HepG2 (cell line): ENCODE measurements at regions not wholly inside any gene's neighbourhood (a gene's known extent, or its start where the extent isn't known, plus 50 kb on each side); places are given as distances from the start of the nearest gene placed in this dataset.

Source experiments
- ATAC-seq: fragments of 200-7000 bp; cut with Tn5 transposase; 3 replicates; pipeline ENCODE4 v1.9.1; 2020; ENCODE audit warnings: mild to moderate bottlenecking, moderate library complexity
- BruUV-seq: library from RNA; stranded (reverse); fragments of 400-500 nt; replicated peaks from 2 replicates; lab custom pipeline; 2021; lab: Mats Ljungman, UMichigan
- CTCF ChIA-PET: fragments of 300-600 bp; formaldehyde crosslinking; extraction: SDS; loops from one replicate; lab custom pipeline; 2021; ENCODE audit warnings: low total read pairs, inconsistent platforms, low intra/inter-chr PET ratio; lab: Yijun Ruan, JAX
- POLR2A ChIA-PET: fragments of 350-600 bp; sonication (Branson Sonifier 250); formaldehyde crosslinking; loops from one replicate; lab custom pipeline; 2020; ENCODE audit warnings: antibody characterized with exemption, inconsistent platforms; lab: Yijun Ruan, JAX
- DNase-seq: peaks from one replicate; pipeline ENCODE4 v3.0.0-alpha.2; 2015; ENCODE audit warnings: low spot score
- FAIRE-seq: peaks from 3 replicates; lab custom pipeline; 2011; peaks lifted over from hg19 to GRCh38; lab: Jason Lieb, UNC
- H2AFZ ChIP-seq: one replicate; pipeline ENCODE4 v1.6.1; 2011; ENCODE audit warnings: low read length, inconsistent platforms
- H3K27ac ChIP-seq: fragments of 300-600 bp; 3 replicates; pipeline ENCODE4 v1.8.0; 2011; ENCODE audit warnings: mixed run types, mild to moderate bottlenecking, mixed read lengths, low read length, inconsistent platforms; ENCODE audit not compliant: insufficient read depth; ENCODE audit errors: extremely low read length
- H3K27me3 ChIP-seq, 2 experiments: fragments of 200-600 bp in 1 of 2; 2 replicates in 1 of 2; 3 replicates in 1 of 2; pipeline versions ENCODE4 v1.6.0 to v1.8.0; 2011; ENCODE audit warnings: low read length in 2 of 2, mild to moderate bottlenecking in 2 of 2, moderate library complexity in 2 of 2, inconsistent platforms in 1 of 2; ENCODE audit not compliant: insufficient read depth in 2 of 2, control insufficient read depth in 1 of 2
- H3K36me3 ChIP-seq, 2 experiments: fragments of 200-600 bp in 1 of 2; replicated peaks in 1 of 2; 2 replicates in 1 of 2; 3 replicates in 1 of 2; pipeline versions ENCODE4 v1.5.1 to v1.8.0; 2011; ENCODE audit warnings: low read length in 2 of 2, inconsistent platforms in 1 of 2; ENCODE audit not compliant: insufficient read depth in 2 of 2, control insufficient read depth in 1 of 2
- H3K4me1 ChIP-seq: 2 replicates; pipeline ENCODE4 v1.5.1; 2012; ENCODE audit warnings: low read length, inconsistent platforms; ENCODE audit not compliant: insufficient read depth
- H3K4me2 ChIP-seq: 2 replicates; pipeline ENCODE4 v1.6.0; 2011; ENCODE audit warnings: low read depth, low read length, inconsistent platforms
- H3K4me3 ChIP-seq, 3 experiments: fragments of 200-600 bp in 1 of 3; sonication (generic), shearing (Covaris generic) in 1 of 3; replicated peaks in 1 of 3; 2 replicates each; pipeline ENCODE4 v1.5.1; 2011 to 2016; ENCODE audit warnings: low read length in 3 of 3, inconsistent platforms in 2 of 3, low read depth in 2 of 3, mild to moderate bottlenecking in 2 of 3, control low read depth in 1 of 3, mixed read lengths in 1 of 3; ENCODE audit not compliant: insufficient read depth in 1 of 3
- H3K79me2 ChIP-seq: one replicate; pipeline ENCODE4 v1.6.1; 2011; ENCODE audit warnings: low read length, inconsistent platforms; ENCODE audit not compliant: insufficient read depth
- H3K9ac ChIP-seq: 2 replicates; pipeline ENCODE4 v1.6.0; 2011; ENCODE audit warnings: mild to moderate bottlenecking, low read depth, low read length, inconsistent platforms; ENCODE audit not compliant: insufficient read depth
- H3K9me3 ChIP-seq: 2 replicates; pipeline ENCODE4 v1.5.1; 2012; ENCODE audit warnings: mild to moderate bottlenecking, low read length
- H4K20me1 ChIP-seq: 2 replicates; pipeline ENCODE4 v1.6.0; 2011; ENCODE audit warnings: inconsistent platforms, mild to moderate bottlenecking, low read length, moderate library complexity; ENCODE audit not compliant: insufficient read depth
- CENPX ChIP-seq: sonication (generic); formaldehyde crosslinking; IDR thresholded peaks from 2 replicates; pipeline ENCODE4 v1.9.0; 2021; ENCODE audit warnings: mild to moderate bottlenecking, missing genetic modification reagents, moderate library complexity
- ERF ChIP-seq: IDR thresholded peaks from 2 replicates; pipeline ENCODE4 v1.6.1; 2018; ENCODE audit warnings: missing biosample characterization, missing genetic modification reagents
- MTF2 ChIP-seq: sonication (generic); formaldehyde crosslinking; IDR thresholded peaks from 2 replicates; pipeline ENCODE4 v1.5.0; 2020; ENCODE audit warnings: missing genetic modification reagents, borderline replicate concordance
- RAD21 ChIP-seq: fragments of 450-650 bp; formaldehyde crosslinking; IDR thresholded peaks from 2 replicates; pipeline ENCODE4 v1.5.0; 2020; ENCODE audit warnings: mild to moderate bottlenecking
- TBX3 ChIP-seq: fragments of 450-650 bp; IDR thresholded peaks from 2 replicates; pipeline ENCODE4 v1.6.1; 2017; ENCODE audit warnings: antibody characterized with exemption, mild to moderate bottlenecking, inconsistent platforms, borderline replicate concordance
- THYN1 ChIP-seq: sonication (generic); formaldehyde crosslinking; IDR thresholded peaks from 2 replicates; pipeline ENCODE4 v1.8.1; 2023; ENCODE audit warnings: low read depth, mild to moderate bottlenecking, moderate library complexity, missing genetic modification reagents, borderline replicate concordance
- ZNF639 ChIP-seq: conservative IDR thresholded peaks from 2 replicates; pipeline ENCODE4 v1.6.1; 2018; ENCODE audit warnings: missing genetic modification reagents
- ZNF652 ChIP-seq: IDR thresholded peaks from 2 replicates; pipeline ENCODE4 v1.6.1; 2016; ENCODE audit warnings: low read depth, borderline replicate concordance
- ZNF773 ChIP-seq: sonication (generic); formaldehyde crosslinking; IDR thresholded peaks from 2 replicates; pipeline ENCODE4 v1.4.0; 2020; ENCODE audit warnings: missing genetic modification reagents, borderline replicate concordance
- ZNF879 ChIP-seq: sonication (generic); formaldehyde crosslinking; IDR thresholded peaks from 2 replicates; pipeline ENCODE4 v1.8.1; 2023; ENCODE audit warnings: missing genetic modification reagents
- WGBS: methylation state at CpG from one replicate; pipeline ENCODE4 v1.1.6; 2017; ENCODE audit warnings: low lambda C conversion rate; 5-methylcytosine and 5-hydroxymethylcytosine counted together
- in situ Hi-C: cut with HindIII; loops from 2 replicates; pipeline ENCODE4 v1.10.0; 2017; ENCODE audit warnings: low pct_unique_long_range_greater_than_20kb; ENCODE audit not compliant: extremely low pct_ligation_motif_present
- intact Hi-C: fragments of 100-400 bp; cut with micrococcal nuclease; formaldehyde crosslinking; loops from one replicate; pipeline ENCODE4 v1.10.0; 2022; ENCODE audit not compliant: unreplicated experiment
- TF ChIP-seq, protein P1 (sequence below): sonication (generic); formaldehyde crosslinking; IDR thresholded peaks from 2 replicates; pipeline ENCODE4 v1.9.0; 2022; ENCODE audit warnings: missing genetic modification reagents, mild to moderate bottlenecking, borderline replicate concordance
- TF ChIP-seq, protein P2 (sequence below): sonication (generic); formaldehyde crosslinking; IDR thresholded peaks from 2 replicates; pipeline ENCODE4 v1.4.0; 2020; ENCODE audit warnings: mild to moderate bottlenecking, missing genetic modification reagents

DNA sequence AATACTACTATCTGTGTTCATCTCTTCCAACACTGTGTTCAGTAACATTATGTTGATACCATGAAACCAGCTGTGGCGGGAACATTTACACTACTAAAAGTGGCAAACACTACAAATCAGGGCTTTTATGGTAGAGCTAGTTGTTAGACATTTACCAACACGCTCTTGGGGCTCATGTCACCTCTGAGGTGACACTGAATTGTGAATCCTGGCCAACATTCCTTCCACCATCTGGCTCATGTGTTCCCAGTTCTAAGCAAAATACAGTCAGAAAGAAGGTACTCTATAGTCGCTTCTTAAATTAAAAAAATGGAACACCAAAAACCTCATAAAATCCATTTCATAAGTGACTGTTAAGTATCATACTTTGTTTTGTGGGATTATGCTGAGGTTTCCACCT, 436.6 kb downstream of the FUT8 start:
- in situ Hi-C loops (no loop called here), intact Hi-C loops (no loop called here)
- Histone ChIP-seq H3K27ac (no peak overlapping the region), H3K9ac (no peak overlapping the region), H3K4me3 (no peak overlapping the region), H3K36me3 (no peaks in the 10 kb centered on the region), H4K20me1 (no peaks in the 10 kb centered on the region), H3K79me2 (no peaks in the 10 kb centered on the region), H2AFZ (no peak overlapping the region), H3K9me3 (no peaks in the 10 kb centered on the region), H3K27me3 (peaks cover 2 to 17% of the 10 kb centered on the region in 2 experiments; a peak in 4 of 5 replicates), H3K4me2 (no peak overlapping the region), H3K4me1 (no peaks in the 10 kb centered on the region)
- DNase-seq (no peak), FAIRE-seq (no peak), ATAC-seq (no peak)
- TF ChIP-seq TBX3 (no peak), MTF2 (CRISPR knock-in tag) (no peak), THYN1 (CRISPR knock-in tag) (no peak), RAD21 (CRISPR knock-in tag) (no peak), ZNF639 (CRISPR knock-in tag) (no peak), ZNF879 (CRISPR knock-in tag) (no peak), ZNF773 (no peak), ZNF652 (CRISPR knock-in tag) (no peak), CENPX (CRISPR knock-in tag) (no peak), ERF (CRISPR knock-in tag) (no peak)
- TF ChIP-seq, protein P1, sequence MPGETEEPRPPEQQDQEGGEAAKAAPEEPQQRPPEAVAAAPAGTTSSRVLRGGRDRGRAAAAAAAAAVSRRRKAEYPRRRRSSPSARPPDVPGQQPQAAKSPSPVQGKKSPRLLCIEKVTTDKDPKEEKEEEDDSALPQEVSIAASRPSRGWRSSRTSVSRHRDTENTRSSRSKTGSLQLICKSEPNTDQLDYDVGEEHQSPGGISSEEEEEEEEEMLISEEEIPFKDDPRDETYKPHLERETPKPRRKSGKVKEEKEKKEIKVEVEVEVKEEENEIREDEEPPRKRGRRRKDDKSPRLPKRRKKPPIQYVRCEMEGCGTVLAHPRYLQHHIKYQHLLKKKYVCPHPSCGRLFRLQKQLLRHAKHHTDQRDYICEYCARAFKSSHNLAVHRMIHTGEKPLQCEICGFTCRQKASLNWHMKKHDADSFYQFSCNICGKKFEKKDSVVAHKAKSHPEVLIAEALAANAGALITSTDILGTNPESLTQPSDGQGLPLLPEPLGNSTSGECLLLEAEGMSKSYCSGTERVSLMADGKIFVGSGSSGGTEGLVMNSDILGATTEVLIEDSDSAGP = no peak
- TF ChIP-seq, protein P2, sequence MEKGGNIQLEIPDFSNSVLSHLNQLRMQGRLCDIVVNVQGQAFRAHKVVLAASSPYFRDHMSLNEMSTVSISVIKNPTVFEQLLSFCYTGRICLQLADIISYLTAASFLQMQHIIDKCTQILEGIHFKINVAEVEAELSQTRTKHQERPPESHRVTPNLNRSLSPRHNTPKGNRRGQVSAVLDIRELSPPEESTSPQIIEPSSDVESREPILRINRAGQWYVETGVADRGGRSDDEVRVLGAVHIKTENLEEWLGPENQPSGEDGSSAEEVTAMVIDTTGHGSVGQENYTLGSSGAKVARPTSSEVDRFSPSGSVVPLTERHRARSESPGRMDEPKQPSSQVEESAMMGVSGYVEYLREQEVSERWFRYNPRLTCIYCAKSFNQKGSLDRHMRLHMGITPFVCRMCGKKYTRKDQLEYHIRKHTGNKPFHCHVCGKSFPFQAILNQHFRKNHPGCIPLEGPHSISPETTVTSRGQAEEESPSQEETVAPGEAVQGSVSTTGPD = no peak
- WGBS = 34% methylated on average over 3 of the region's 3 CpGs
- ChIA-PET POLR2A (no interaction called here), CTCF (no interaction called here)
- no TSS peak for BruUV-seq
